GM12878 (cell line): ENCODE measurements at regions not wholly inside any gene's neighbourhood (a gene's known extent, or its start where the extent isn't known, plus 50 kb on each side); places are given as distances from the start of the nearest gene placed in this dataset.

Source experiments
- ATAC-seq: fragments of 200-7000 bp; cut with Tn5 transposase; 3 replicates; pipeline ENCODE4 v1.9.1; 2020; ENCODE audit warnings: mild to moderate bottlenecking, moderate library complexity
- BruUV-seq: library from RNA; stranded (reverse); fragments of 400-500 nt; replicated peaks from 2 replicates; lab custom pipeline; 2021; lab: Mats Ljungman, UMichigan
- CTCF ChIA-PET: fragments of 300-600 bp; sonication (Branson Sonifier 250); formaldehyde crosslinking; extraction: SDS; loops from one replicate; lab custom pipeline; 2021; ENCODE audit warnings: inconsistent platforms; lab: Yijun Ruan, JAX
- POLR2A ChIA-PET: fragments of 350-600 bp; formaldehyde crosslinking; extraction: SDS; loops from one replicate; lab custom pipeline; 2021; ENCODE audit warnings: inconsistent platforms; lab: Charles Lee
- RAD21 ChIA-PET: fragments of 300-600 bp; sonication (Branson Sonifier 250); formaldehyde crosslinking; loops from one replicate; lab custom pipeline; 2023; ENCODE audit warnings: antibody characterized with exemption; ENCODE audit not compliant: unreplicated experiment; lab: Charles Lee
- SMC1A ChIA-PET: fragments of 300-600 bp; sonication (Branson Sonifier 250); formaldehyde crosslinking; loops from one replicate; lab custom pipeline; 2023; ENCODE audit not compliant: unreplicated experiment, uncharacterized antibody; lab: Charles Lee
- DNase-seq: peaks from one replicate; pipeline ENCODE4 v3.0.0-alpha.2; 2011; ENCODE audit warnings: low read depth, low spot score
- FAIRE-seq: peaks from 3 replicates; lab custom pipeline; 2011; peaks lifted over from hg19 to GRCh38; lab: Jason Lieb, UNC
- H2AFZ ChIP-seq: 2 replicates; pipeline ENCODE4 v1.6.0; 2011; ENCODE audit warnings: low read depth, low read length, control low read depth; ENCODE audit not compliant: control insufficient read depth
- H3K27ac ChIP-seq: 2 replicates; pipeline ENCODE4 v1.5.1; 2011; ENCODE audit warnings: control low read depth; ENCODE audit not compliant: control insufficient read depth, insufficient read depth
- H3K27me3 ChIP-seq, 2 experiments: replicated peaks in 1 of 2; 2 replicates each; pipeline versions ENCODE4 v1.6.0 to v1.6.1; 2011; ENCODE audit warnings: low read length in 1 of 2; ENCODE audit not compliant: control insufficient read depth in 2 of 2, insufficient read depth in 2 of 2
- H3K36me3 ChIP-seq, 2 experiments: 2 replicates each; pipeline ENCODE4 v1.5.1; 2011; ENCODE audit warnings: low read length in 1 of 2; ENCODE audit not compliant: control insufficient read depth in 2 of 2, insufficient read depth in 2 of 2
- H3K4me1 ChIP-seq: 2 replicates; pipeline ENCODE4 v1.6.1; 2011; ENCODE audit warnings: mild to moderate bottlenecking, low read length, moderate library complexity, mixed read lengths; ENCODE audit not compliant: control insufficient read depth, insufficient read depth
- H3K4me2 ChIP-seq: 2 replicates; pipeline ENCODE4 v1.6.0; 2011; ENCODE audit warnings: control low read depth; ENCODE audit not compliant: control insufficient read depth, insufficient read depth
- H3K4me3 ChIP-seq: fragments of 200-600 bp; sonication (generic); 2 replicates; pipeline ENCODE4 v1.5.1; 2016
- H3K79me2 ChIP-seq: 2 replicates; pipeline ENCODE4 v1.6.0; 2011; ENCODE audit warnings: low read length; ENCODE audit not compliant: control insufficient read depth, insufficient read depth
- H3K9ac ChIP-seq: 2 replicates; pipeline ENCODE4 v1.8.0; 2011; ENCODE audit warnings: low read length, control low read depth, mixed read lengths; ENCODE audit not compliant: control insufficient read depth, insufficient read depth
- H3K9me3 ChIP-seq: replicated peaks from 3 replicates; pipeline ENCODE4 v1.5.1; 2011; ENCODE audit warnings: mild to moderate bottlenecking, low read length; ENCODE audit not compliant: control insufficient read depth, insufficient read depth
- H4K20me1 ChIP-seq: 2 replicates; pipeline ENCODE4 v1.6.0; 2011; ENCODE audit not compliant: control insufficient read depth, insufficient read depth
- BCL11A ChIP-seq: IDR thresholded peaks from 2 replicates; pipeline ENCODE4 v1.6.1; 2011; ENCODE audit warnings: low read depth, low read length
- CHD1 ChIP-seq: IDR thresholded peaks from 2 replicates; pipeline ENCODE4 v1.6.1; 2012; ENCODE audit warnings: low read depth, low read length, improper control_type of control experiment
- KAT2A ChIP-seq: conservative IDR thresholded peaks from 2 replicates; pipeline ENCODE4 v1.6.1; 2011; ENCODE audit warnings: low read depth, low read length; ENCODE audit not compliant: control insufficient read depth
- KLF5 ChIP-seq: fragments of 450-650 bp; IDR thresholded peaks from 2 replicates; pipeline ENCODE4 v1.6.1; 2014; ENCODE audit warnings: mild to moderate bottlenecking; ENCODE audit not compliant: partially characterized antibody
- MLLT1 ChIP-seq: fragments of 450-650 bp; IDR thresholded peaks from 2 replicates; pipeline ENCODE4 v1.6.1; 2016; ENCODE audit warnings: mild to moderate bottlenecking
- PAX8 ChIP-seq: fragments of 450-650 bp; IDR thresholded peaks from 2 replicates; pipeline ENCODE4 v1.6.1; 2017; ENCODE audit warnings: mild to moderate bottlenecking, moderate library complexity
- PML ChIP-seq: IDR thresholded peaks from 2 replicates; pipeline ENCODE4 v1.6.1; 2012; ENCODE audit warnings: low read length, inconsistent platforms
- SMARCA5 ChIP-seq: fragments of 450-650 bp; IDR thresholded peaks from 2 replicates; pipeline ENCODE4 v1.6.1; 2017; ENCODE audit warnings: mild to moderate bottlenecking
- YY1 ChIP-seq: IDR thresholded peaks from 2 replicates; pipeline ENCODE4 v1.6.1; 2011; ENCODE audit warnings: low read depth, mild to moderate bottlenecking, low read length
- whole genome bisulfite sequencing: methylation state at CpG from one replicate; pipeline ENCODE4 v1.1.6; 2016; ENCODE audit warnings: low lambda C conversion rate; ENCODE audit not compliant: insufficient replicate concordance, insufficient coverage; ENCODE audit errors: missing lambda C conversion rate; 5-methylcytosine and 5-hydroxymethylcytosine counted together
- in situ Hi-C: fragments of 300-500 bp; cut with MboI; formaldehyde crosslinking; loops from 9 replicates; pipeline ENCODE4 v1.14.3; 2018; ENCODE audit warnings: mixed read lengths
- intact Hi-C: fragments of 100-400 bp; cut with micrococcal nuclease; formaldehyde crosslinking; loops from one replicate; pipeline ENCODE4 v1.14.2; 2022; ENCODE audit not compliant: unreplicated experiment
- TF ChIP-seq, protein P1 (sequence below): IDR thresholded peaks from 2 replicates; pipeline ENCODE4 v1.6.1; 2012; ENCODE audit warnings: mild to moderate bottlenecking, low read depth, low read length
- TF ChIP-seq, protein P2 (sequence below): fragments of 450-650 bp; IDR thresholded peaks from 2 replicates; pipeline ENCODE4 v1.6.1; 2018; ENCODE audit warnings: mild to moderate bottlenecking, low read depth, moderate library complexity; ENCODE audit not compliant: partially characterized antibody

- TF ChIP-seq, protein P1, sequence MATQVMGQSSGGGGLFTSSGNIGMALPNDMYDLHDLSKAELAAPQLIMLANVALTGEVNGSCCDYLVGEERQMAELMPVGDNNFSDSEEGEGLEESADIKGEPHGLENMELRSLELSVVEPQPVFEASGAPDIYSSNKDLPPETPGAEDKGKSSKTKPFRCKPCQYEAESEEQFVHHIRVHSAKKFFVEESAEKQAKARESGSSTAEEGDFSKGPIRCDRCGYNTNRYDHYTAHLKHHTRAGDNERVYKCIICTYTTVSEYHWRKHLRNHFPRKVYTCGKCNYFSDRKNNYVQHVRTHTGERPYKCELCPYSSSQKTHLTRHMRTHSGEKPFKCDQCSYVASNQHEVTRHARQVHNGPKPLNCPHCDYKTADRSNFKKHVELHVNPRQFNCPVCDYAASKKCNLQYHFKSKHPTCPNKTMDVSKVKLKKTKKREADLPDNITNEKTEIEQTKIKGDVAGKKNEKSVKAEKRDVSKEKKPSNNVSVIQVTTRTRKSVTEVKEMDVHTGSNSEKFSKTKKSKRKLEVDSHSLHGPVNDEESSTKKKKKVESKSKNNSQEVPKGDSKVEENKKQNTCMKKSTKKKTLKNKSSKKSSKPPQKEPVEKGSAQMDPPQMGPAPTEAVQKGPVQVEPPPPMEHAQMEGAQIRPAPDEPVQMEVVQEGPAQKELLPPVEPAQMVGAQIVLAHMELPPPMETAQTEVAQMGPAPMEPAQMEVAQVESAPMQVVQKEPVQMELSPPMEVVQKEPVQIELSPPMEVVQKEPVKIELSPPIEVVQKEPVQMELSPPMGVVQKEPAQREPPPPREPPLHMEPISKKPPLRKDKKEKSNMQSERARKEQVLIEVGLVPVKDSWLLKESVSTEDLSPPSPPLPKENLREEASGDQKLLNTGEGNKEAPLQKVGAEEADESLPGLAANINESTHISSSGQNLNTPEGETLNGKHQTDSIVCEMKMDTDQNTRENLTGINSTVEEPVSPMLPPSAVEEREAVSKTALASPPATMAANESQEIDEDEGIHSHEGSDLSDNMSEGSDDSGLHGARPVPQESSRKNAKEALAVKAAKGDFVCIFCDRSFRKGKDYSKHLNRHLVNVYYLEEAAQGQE, result no peak
- TF ChIP-seq SMARCA5 (no peak), KAT2A (no peak)
Observed at GRCh38 chr4:64533159-64533558, 123.9 kb upstream of the TECRL start (continued).

GRCh38 chr4:64520421-64520820 lies 111.2 kb upstream of the TECRL start:
- no peak overlapping the region for H3K9ac ChIP-seq
- H2AFZ ChIP-seq, result no peak overlapping the region
- no peaks in the 10 kb centered on the region for H4K20me1 ChIP-seq
- H3K36me3 ChIP-seq, result no peaks in the 10 kb centered on the region
- RAD21 ChIA-PET, result no interaction called here
- in situ Hi-C loops (no loop called here), intact Hi-C loops (no loop called here)
- H3K4me3 ChIP-seq, result no peak overlapping the region
- WGBS, result 61% methylated on average over 2 of the region's 2 CpGs
- DNase-seq (no peak), FAIRE-seq (no peak), ATAC-seq (no peak)
- H3K79me2 ChIP-seq, result no peaks in the 10 kb centered on the region
- H3K27ac ChIP-seq, result no peak overlapping the region
- no TSS peak for BruUV-seq
- H3K9me3 ChIP-seq, result no peaks in the 10 kb centered on the region
- POLR2A ChIA-PET, result no interaction called here
- CTCF ChIA-PET, result interaction anchor here (0.6 kb wide), 1 partner anchor 1659 kb away, joined by 3 read pairs; no protein-coding TSS in a partner anchor
- SMC1A ChIA-PET, result no interaction called here
- H3K4me1 ChIP-seq, result no peaks in the 10 kb centered on the region
- no peaks in the 10 kb centered on the region for H3K27me3 ChIP-seq
- H3K4me2 ChIP-seq, result no peak overlapping the region
- TF ChIP-seq PAX8, result no peak
- TF ChIP-seq, protein P1, result no peak
- TF ChIP-seq BCL11A, result no peak
- TF ChIP-seq PML, result no peak
- TF ChIP-seq CHD1, result no peak
- TF ChIP-seq MLLT1, result no peak
- no peak for TF ChIP-seq KLF5
- no peak for TF ChIP-seq YY1
- TF ChIP-seq, protein P2, sequence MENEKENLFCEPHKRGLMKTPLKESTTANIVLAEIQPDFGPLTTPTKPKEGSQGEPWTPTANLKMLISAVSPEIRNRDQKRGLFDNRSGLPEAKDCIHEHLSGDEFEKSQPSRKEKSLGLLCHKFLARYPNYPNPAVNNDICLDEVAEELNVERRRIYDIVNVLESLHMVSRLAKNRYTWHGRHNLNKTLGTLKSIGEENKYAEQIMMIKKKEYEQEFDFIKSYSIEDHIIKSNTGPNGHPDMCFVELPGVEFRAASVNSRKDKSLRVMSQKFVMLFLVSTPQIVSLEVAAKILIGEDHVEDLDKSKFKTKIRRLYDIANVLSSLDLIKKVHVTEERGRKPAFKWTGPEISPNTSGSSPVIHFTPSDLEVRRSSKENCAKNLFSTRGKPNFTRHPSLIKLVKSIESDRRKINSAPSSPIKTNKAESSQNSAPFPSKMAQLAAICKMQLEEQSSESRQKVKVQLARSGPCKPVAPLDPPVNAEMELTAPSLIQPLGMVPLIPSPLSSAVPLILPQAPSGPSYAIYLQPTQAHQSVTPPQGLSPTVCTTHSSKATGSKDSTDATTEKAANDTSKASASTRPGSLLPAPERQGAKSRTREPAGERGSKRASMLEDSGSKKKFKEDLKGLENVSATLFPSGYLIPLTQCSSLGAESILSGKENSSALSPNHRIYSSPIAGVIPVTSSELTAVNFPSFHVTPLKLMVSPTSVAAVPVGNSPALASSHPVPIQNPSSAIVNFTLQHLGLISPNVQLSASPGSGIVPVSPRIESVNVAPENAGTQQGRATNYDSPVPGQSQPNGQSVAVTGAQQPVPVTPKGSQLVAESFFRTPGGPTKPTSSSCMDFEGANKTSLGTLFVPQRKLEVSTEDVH, result no peak
